ENCODE measurements at regions not wholly inside any gene's neighbourhood (a gene's known extent, or its start where the extent isn't known, plus 50 kb on each side); places are given as distances from the start of the nearest gene placed in this dataset.

GRCh38 chr6:170098428-170099170 lies 192.3 kb downstream of the DLL1 start:
- TF ChIP-seq CTCF (IDR thresholded peaks at IDR 0.05; ENCODE audit: control insufficient read depth, insufficient read depth, low read depth, low read length, missing control alignments), result no peak
- no peak overlapping the region for H3K4me3 ChIP-seq (ENCODE audit: control insufficient read depth, low read depth, low read length)
- DNase-seq (ENCODE audit: low read depth), result no peak

- H3K4me3 ChIP-seq (ENCODE audit: control insufficient read depth, low read depth, low read length), result no peak overlapping the region
- DNase-seq (ENCODE audit: low read depth), result no peak
- no peak for TF ChIP-seq CTCF (IDR thresholded peaks at IDR 0.05; ENCODE audit: control insufficient read depth, insufficient read depth, low read depth, low read length, missing control alignments)
Observed at GRCh38 chr6:170097505-170098427, 193.1 kb downstream of the DLL1 start.

- no peak for TF ChIP-seq CTCF (IDR thresholded peaks at IDR 0.05; ENCODE audit: control insufficient read depth, insufficient read depth, low read depth, low read length, missing control alignments)
- no peak overlapping the region for H3K4me3 ChIP-seq (ENCODE audit: control insufficient read depth, low read depth, low read length)
- DNase-seq (ENCODE audit: low read depth), result no peak
Observed at GRCh38 chr6:170096803-170097504, 193.9 kb downstream of the DLL1 start.

- H3K4me3 ChIP-seq (ENCODE audit: control insufficient read depth, low read depth, low read length), result no peak overlapping the region
- no peak for DNase-seq (ENCODE audit: low read depth)
- TF ChIP-seq CTCF (IDR thresholded peaks at IDR 0.05; ENCODE audit: control insufficient read depth, insufficient read depth, low read depth, low read length, missing control alignments), result no peak
Observed at GRCh38 chr6:170096191-170096802, 194.6 kb downstream of the DLL1 start.

GRCh38 chr6:170095273-170095981 lies 195.5 kb downstream of the DLL1 start:
- H3K4me3 ChIP-seq (ENCODE audit: control insufficient read depth, low read depth, low read length), result no peak overlapping the region
- no peak for DNase-seq (ENCODE audit: low read depth)
- no peak for TF ChIP-seq CTCF (IDR thresholded peaks at IDR 0.05; ENCODE audit: control insufficient read depth, insufficient read depth, low read depth, low read length, missing control alignments)
